ENCODE measurements at regions not wholly inside any gene's neighbourhood (a gene's known extent, or its start where the extent isn't known, plus 50 kb on each side); places are given as distances from the start of the nearest gene placed in this dataset.

DNA sequence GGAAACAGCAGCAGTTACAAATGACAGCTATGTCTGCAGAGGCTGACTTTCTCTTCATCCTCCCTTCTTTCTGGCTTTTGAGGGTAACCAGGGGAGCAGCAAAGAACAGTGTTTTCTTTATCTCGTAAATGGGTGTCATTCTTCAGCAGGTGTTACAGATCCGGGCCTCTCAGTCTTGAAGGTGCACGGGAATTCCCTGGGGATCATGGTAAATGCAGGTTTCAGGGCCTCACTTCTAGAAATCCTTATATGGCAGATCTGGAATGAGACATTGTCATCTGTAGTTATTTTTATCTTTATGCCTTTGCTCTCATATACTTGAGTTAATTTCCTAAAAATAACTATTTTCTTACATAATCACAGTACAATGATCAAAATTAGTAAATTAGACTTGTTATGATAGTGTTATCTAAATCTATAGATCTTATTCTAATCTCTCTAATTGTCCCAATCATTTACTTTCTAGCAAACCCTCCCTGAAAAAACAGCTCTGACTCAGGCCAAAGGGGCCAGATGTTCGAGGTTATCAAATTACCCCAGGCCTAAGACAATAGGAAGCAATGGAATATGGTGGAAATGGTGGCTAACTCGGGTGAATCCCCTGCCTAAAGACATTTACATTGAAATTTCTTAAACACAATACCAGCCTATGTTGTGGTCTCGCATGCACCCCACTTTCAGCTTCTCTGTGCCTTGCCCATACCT is 145.0 kb downstream of the CAND1 start:
- TF ChIP-seq, protein P1, sequence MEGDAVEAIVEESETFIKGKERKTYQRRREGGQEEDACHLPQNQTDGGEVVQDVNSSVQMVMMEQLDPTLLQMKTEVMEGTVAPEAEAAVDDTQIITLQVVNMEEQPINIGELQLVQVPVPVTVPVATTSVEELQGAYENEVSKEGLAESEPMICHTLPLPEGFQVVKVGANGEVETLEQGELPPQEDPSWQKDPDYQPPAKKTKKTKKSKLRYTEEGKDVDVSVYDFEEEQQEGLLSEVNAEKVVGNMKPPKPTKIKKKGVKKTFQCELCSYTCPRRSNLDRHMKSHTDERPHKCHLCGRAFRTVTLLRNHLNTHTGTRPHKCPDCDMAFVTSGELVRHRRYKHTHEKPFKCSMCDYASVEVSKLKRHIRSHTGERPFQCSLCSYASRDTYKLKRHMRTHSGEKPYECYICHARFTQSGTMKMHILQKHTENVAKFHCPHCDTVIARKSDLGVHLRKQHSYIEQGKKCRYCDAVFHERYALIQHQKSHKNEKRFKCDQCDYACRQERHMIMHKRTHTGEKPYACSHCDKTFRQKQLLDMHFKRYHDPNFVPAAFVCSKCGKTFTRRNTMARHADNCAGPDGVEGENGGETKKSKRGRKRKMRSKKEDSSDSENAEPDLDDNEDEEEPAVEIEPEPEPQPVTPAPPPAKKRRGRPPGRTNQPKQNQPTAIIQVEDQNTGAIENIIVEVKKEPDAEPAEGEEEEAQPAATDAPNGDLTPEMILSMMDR (IDR thresholded peaks at IDR 0.05; ENCODE audit: low read length) = no peak
- no peak for TF ChIP-seq EZH2 (IDR thresholded peaks at IDR 0.05; ENCODE audit: borderline replicate concordance, low read length)
